GM12878 (cell line): ENCODE measurements at regions not wholly inside any gene's neighbourhood (a gene's known extent, or its start where the extent isn't known, plus 50 kb on each side); places are given as distances from the start of the nearest gene placed in this dataset.

ENCODE experiments used
- ATAC-seq: fragments of 200-7000 bp; cut with Tn5 transposase; 3 replicates; pipeline ENCODE4 v1.9.1; 2020; ENCODE audit warnings: mild to moderate bottlenecking, moderate library complexity
- BruUV-seq: library from RNA; stranded (reverse); fragments of 400-500 nt; replicated peaks from 2 replicates; lab custom pipeline; 2021; lab: Mats Ljungman, UMichigan
- CTCF ChIA-PET: fragments of 300-600 bp; sonication (Branson Sonifier 250); formaldehyde crosslinking; extraction: SDS; loops from one replicate; lab custom pipeline; 2021; ENCODE audit warnings: inconsistent platforms; lab: Yijun Ruan, JAX
- POLR2A ChIA-PET: fragments of 350-600 bp; formaldehyde crosslinking; extraction: SDS; loops from one replicate; lab custom pipeline; 2021; ENCODE audit warnings: inconsistent platforms; lab: Charles Lee
- RAD21 ChIA-PET: fragments of 300-600 bp; sonication (Branson Sonifier 250); formaldehyde crosslinking; loops from one replicate; lab custom pipeline; 2023; ENCODE audit warnings: antibody characterized with exemption; ENCODE audit not compliant: unreplicated experiment; lab: Charles Lee
- SMC1A ChIA-PET: fragments of 300-600 bp; sonication (Branson Sonifier 250); formaldehyde crosslinking; loops from one replicate; lab custom pipeline; 2023; ENCODE audit not compliant: unreplicated experiment, uncharacterized antibody; lab: Charles Lee
- DNase-seq: peaks from one replicate; pipeline ENCODE4 v3.0.0-alpha.2; 2011; ENCODE audit warnings: low read depth, low spot score
- FAIRE-seq: peaks from 3 replicates; lab custom pipeline; 2011; peaks lifted over from hg19 to GRCh38; lab: Jason Lieb, UNC
- H2AFZ ChIP-seq: 2 replicates; pipeline ENCODE4 v1.6.0; 2011; ENCODE audit warnings: low read depth, low read length, control low read depth; ENCODE audit not compliant: control insufficient read depth
- H3K27ac ChIP-seq: 2 replicates; pipeline ENCODE4 v1.5.1; 2011; ENCODE audit warnings: control low read depth; ENCODE audit not compliant: control insufficient read depth, insufficient read depth
- H3K27me3 ChIP-seq, 2 experiments: replicated peaks in 1 of 2; 2 replicates each; pipeline versions ENCODE4 v1.6.0 to v1.6.1; 2011; ENCODE audit warnings: low read length in 1 of 2; ENCODE audit not compliant: control insufficient read depth in 2 of 2, insufficient read depth in 2 of 2
- H3K36me3 ChIP-seq, 2 experiments: 2 replicates each; pipeline ENCODE4 v1.5.1; 2011; ENCODE audit warnings: low read length in 1 of 2; ENCODE audit not compliant: control insufficient read depth in 2 of 2, insufficient read depth in 2 of 2
- H3K4me1 ChIP-seq: 2 replicates; pipeline ENCODE4 v1.6.1; 2011; ENCODE audit warnings: mild to moderate bottlenecking, low read length, moderate library complexity, mixed read lengths; ENCODE audit not compliant: control insufficient read depth, insufficient read depth
- H3K4me2 ChIP-seq: 2 replicates; pipeline ENCODE4 v1.6.0; 2011; ENCODE audit warnings: control low read depth; ENCODE audit not compliant: control insufficient read depth, insufficient read depth
- H3K4me3 ChIP-seq: fragments of 200-600 bp; sonication (generic); 2 replicates; pipeline ENCODE4 v1.5.1; 2016
- H3K79me2 ChIP-seq: 2 replicates; pipeline ENCODE4 v1.6.0; 2011; ENCODE audit warnings: low read length; ENCODE audit not compliant: control insufficient read depth, insufficient read depth
- H3K9ac ChIP-seq: 2 replicates; pipeline ENCODE4 v1.8.0; 2011; ENCODE audit warnings: low read length, control low read depth, mixed read lengths; ENCODE audit not compliant: control insufficient read depth, insufficient read depth
- H3K9me3 ChIP-seq: replicated peaks from 3 replicates; pipeline ENCODE4 v1.5.1; 2011; ENCODE audit warnings: mild to moderate bottlenecking, low read length; ENCODE audit not compliant: control insufficient read depth, insufficient read depth
- H4K20me1 ChIP-seq: 2 replicates; pipeline ENCODE4 v1.6.0; 2011; ENCODE audit not compliant: control insufficient read depth, insufficient read depth
- CHD1 ChIP-seq: IDR thresholded peaks from 2 replicates; pipeline ENCODE4 v1.6.1; 2012; ENCODE audit warnings: low read depth, low read length, improper control_type of control experiment
- RUNX3 ChIP-seq: IDR thresholded peaks from 2 replicates; pipeline ENCODE4 v1.6.1; 2012; ENCODE audit warnings: low read length, inconsistent platforms
- SMAD1 ChIP-seq: fragments of 450-650 bp; IDR thresholded peaks from 2 replicates; pipeline ENCODE4 v1.6.1; 2018; ENCODE audit warnings: mild to moderate bottlenecking, low read depth; ENCODE audit not compliant: partially characterized antibody
- WGBS: methylation state at CpG from one replicate; pipeline ENCODE4 v1.1.6; 2016; ENCODE audit warnings: low lambda C conversion rate; ENCODE audit not compliant: insufficient replicate concordance, insufficient coverage; ENCODE audit errors: missing lambda C conversion rate; 5-methylcytosine and 5-hydroxymethylcytosine counted together
- in situ Hi-C: fragments of 300-500 bp; cut with MboI; formaldehyde crosslinking; loops from 9 replicates; pipeline ENCODE4 v1.14.3; 2018; ENCODE audit warnings: mixed read lengths
- intact Hi-C: fragments of 100-400 bp; cut with micrococcal nuclease; formaldehyde crosslinking; loops from one replicate; pipeline ENCODE4 v1.14.2; 2022; ENCODE audit not compliant: unreplicated experiment
- TF ChIP-seq, protein P1 (sequence below): fragments of 450-650 bp; formaldehyde crosslinking; IDR thresholded peaks from 2 replicates; pipeline ENCODE4 v1.4.0; 2020; ENCODE audit warnings: mild to moderate bottlenecking, moderate library complexity
- TF ChIP-seq, protein P2 (sequence below): IDR thresholded peaks from 2 replicates; pipeline ENCODE4 v1.6.1; 2012; ENCODE audit warnings: low read depth, low read length, improper control_type of control experiment
- TF ChIP-seq, protein P3 (sequence below), 3 experiments: IDR thresholded peaks in 2 of 3; conservative IDR thresholded peaks in 1 of 3; 2 replicates each; pipeline ENCODE4 v1.5.1; 2011; ENCODE audit warnings: low read depth in 3 of 3, low read length in 3 of 3, mild to moderate bottlenecking in 3 of 3, control low read depth in 2 of 3, moderate library complexity in 2 of 3, inconsistent platforms in 1 of 3, mixed read lengths in 1 of 3; ENCODE audit not compliant: control insufficient read depth in 2 of 3, insufficient read depth in 1 of 3; ENCODE audit errors: extremely low read depth in 1 of 3

DNA sequence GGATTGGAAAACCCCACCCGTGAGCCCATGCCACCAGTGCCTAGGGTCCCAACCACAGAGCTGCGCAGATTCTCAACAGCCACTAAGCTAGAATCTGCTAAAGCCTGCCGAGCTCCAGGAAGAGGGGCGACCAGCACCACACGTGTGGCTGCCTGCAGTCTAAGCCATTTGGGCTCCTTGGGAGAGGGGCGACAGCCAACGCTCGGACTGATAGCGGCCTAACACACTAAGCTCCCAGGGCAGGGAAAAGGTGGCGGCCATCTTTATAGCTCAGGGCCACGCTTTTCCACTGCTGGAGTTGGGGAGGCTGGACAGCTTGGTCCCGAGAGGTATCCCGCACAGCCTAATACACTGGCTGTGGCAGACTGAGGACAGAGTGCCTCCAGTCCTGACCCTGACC, 631.8 kb downstream of the CETN3 start (continued):
- TF ChIP-seq, protein P1, sequence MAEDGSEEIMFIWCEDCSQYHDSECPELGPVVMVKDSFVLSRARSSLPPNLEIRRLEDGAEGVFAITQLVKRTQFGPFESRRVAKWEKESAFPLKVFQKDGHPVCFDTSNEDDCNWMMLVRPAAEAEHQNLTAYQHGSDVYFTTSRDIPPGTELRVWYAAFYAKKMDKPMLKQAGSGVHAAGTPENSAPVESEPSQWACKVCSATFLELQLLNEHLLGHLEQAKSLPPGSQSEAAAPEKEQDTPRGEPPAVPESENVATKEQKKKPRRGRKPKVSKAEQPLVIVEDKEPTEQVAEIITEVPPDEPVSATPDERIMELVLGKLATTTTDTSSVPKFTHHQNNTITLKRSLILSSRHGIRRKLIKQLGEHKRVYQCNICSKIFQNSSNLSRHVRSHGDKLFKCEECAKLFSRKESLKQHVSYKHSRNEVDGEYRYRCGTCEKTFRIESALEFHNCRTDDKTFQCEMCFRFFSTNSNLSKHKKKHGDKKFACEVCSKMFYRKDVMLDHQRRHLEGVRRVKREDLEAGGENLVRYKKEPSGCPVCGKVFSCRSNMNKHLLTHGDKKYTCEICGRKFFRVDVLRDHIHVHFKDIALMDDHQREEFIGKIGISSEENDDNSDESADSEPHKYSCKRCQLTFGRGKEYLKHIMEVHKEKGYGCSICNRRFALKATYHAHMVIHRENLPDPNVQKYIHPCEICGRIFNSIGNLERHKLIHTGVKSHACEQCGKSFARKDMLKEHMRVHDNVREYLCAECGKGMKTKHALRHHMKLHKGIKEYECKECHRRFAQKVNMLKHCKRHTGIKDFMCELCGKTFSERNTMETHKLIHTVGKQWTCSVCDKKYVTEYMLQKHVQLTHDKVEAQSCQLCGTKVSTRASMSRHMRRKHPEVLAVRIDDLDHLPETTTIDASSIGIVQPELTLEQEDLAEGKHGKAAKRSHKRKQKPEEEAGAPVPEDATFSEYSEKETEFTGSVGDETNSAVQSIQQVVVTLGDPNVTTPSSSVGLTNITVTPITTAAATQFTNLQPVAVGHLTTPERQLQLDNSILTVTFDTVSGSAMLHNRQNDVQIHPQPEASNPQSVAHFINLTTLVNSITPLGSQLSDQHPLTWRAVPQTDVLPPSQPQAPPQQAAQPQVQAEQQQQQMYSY (CRISPR knock-in tag) = no peak

DNA sequence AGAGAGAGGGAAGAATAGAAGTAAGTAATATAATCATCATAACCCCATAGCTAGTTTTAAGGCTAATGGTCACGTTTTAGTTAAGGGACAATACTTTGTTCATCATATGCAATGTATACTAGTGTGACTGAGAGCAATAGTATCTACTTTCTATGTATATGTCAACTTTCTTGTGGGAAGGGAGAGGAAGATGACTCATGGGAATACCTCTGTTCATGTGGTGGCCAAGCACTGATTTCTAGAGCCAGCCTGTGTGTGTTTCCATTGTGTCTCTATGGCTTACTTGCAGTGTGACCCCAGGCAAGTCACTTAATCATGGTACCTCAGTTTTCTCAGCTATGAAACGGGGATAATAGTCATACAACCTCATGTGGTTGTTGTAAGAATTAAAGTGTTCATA, 639.6 kb downstream of the CETN3 start:
- DNase-seq = no peak

More for the DNA sequence above, 639.6 kb downstream of the CETN3 start:
- ChIA-PET RAD21 (no interaction called here), POLR2A (no interaction called here), SMC1A (no interaction called here), CTCF (no interaction called here)
- Histone ChIP-seq H3K9me3 (peaks cover 5% of the 10 kb centered on the region; the same call in 2 of the 3 replicates), H3K27ac (no peak overlapping the region), H3K4me2 (no peak overlapping the region), H2AFZ (no peak overlapping the region), H3K9ac (no peak overlapping the region), H3K4me1 (no peaks in the 10 kb centered on the region), H3K36me3 (no peaks in the 10 kb centered on the region), H3K79me2 (no peaks in the 10 kb centered on the region), H4K20me1 (no peaks in the 10 kb centered on the region), H3K4me3 (no peak overlapping the region), H3K27me3 (no peaks in the 10 kb centered on the region)
- BruUV-seq = no TSS peak
- TF ChIP-seq, protein P1 (CRISPR knock-in tag) = no peak
- TF ChIP-seq, protein P2, sequence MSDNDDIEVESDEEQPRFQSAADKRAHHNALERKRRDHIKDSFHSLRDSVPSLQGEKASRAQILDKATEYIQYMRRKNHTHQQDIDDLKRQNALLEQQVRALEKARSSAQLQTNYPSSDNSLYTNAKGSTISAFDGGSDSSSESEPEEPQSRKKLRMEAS = no peak
- TF ChIP-seq SMAD1 (no peak), RUNX3 (no peak), CHD1 (no peak)
- TF ChIP-seq, protein P3, sequence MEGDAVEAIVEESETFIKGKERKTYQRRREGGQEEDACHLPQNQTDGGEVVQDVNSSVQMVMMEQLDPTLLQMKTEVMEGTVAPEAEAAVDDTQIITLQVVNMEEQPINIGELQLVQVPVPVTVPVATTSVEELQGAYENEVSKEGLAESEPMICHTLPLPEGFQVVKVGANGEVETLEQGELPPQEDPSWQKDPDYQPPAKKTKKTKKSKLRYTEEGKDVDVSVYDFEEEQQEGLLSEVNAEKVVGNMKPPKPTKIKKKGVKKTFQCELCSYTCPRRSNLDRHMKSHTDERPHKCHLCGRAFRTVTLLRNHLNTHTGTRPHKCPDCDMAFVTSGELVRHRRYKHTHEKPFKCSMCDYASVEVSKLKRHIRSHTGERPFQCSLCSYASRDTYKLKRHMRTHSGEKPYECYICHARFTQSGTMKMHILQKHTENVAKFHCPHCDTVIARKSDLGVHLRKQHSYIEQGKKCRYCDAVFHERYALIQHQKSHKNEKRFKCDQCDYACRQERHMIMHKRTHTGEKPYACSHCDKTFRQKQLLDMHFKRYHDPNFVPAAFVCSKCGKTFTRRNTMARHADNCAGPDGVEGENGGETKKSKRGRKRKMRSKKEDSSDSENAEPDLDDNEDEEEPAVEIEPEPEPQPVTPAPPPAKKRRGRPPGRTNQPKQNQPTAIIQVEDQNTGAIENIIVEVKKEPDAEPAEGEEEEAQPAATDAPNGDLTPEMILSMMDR (IDR thresholded peaks at IDR 0.05 in 2 of 3, conservative IDR thresholded peaks at IDR 0.05 in 1 of 3; ENCODE audit: control insufficient read depth in 2 of 3, extremely low read depth in 1 of 3, insufficient read depth in 1 of 3, low read depth in 3 of 3, low read length in 3 of 3) = no peak
- ATAC-seq (no peak), FAIRE-seq (no peak)
- WGBS = 48% methylated on average over 2 of the region's 2 CpGs
- in situ Hi-C loops = no loop called here
- intact Hi-C loops = no loop called here
